Natural killer cell (primary cell): ENCODE measurements at regions not wholly inside any gene's neighbourhood (a gene's known extent, or its start where the extent isn't known, plus 50 kb on each side); places are given as distances from the start of the nearest gene placed in this dataset.

Experiments used
- ATAC-seq, 3 donors: fragments of 150-1000 bp in 2 of 3; fragments of 200-7000 bp in 1 of 3; cut with Tn5 transposase; 1 replicate in 1 of 3; 2 replicates in 2 of 3; pipeline ENCODE4 v1.10.0; 2021; ENCODE audit warnings: mild to moderate bottlenecking in 2 of 3, moderate library complexity in 2 of 3
- DNase-seq, 2 donors: peaks; one replicate each; pipeline versions ENCODE4 v3.0.0 to v3.0.0-alpha.2; 2013 to 2021; ENCODE audit warnings: mixed read lengths in 1 of 2
- H3K27ac ChIP-seq: one replicate; pipeline ENCODE4 v1.5.1; 2013; ENCODE audit warnings: mild to moderate bottlenecking, low read length
- H3K27me3 ChIP-seq: one replicate; pipeline ENCODE4 v1.6.1; 2013; ENCODE audit warnings: low read length; ENCODE audit not compliant: control insufficient read depth, insufficient read depth
- H3K36me3 ChIP-seq: one replicate; pipeline ENCODE4 v1.6.1; 2013; ENCODE audit warnings: low read length; ENCODE audit not compliant: control insufficient read depth, insufficient read depth
- H3K4me1 ChIP-seq: one replicate; pipeline ENCODE4 v1.6.1; 2013; ENCODE audit warnings: low read length; ENCODE audit not compliant: control insufficient read depth, insufficient read depth
- H3K4me3 ChIP-seq: one replicate; pipeline ENCODE4 v1.5.1; 2013; ENCODE audit warnings: low read length
- H3K9me3 ChIP-seq: one replicate; pipeline ENCODE4 v1.6.1; 2013; ENCODE audit warnings: low read length; ENCODE audit not compliant: control insufficient read depth, insufficient read depth
- H3K27ac Mint-ChIP-seq, 2 donors: one replicate each; pipeline ENCODE4 v1.8.0; 2022; ENCODE audit warnings: mild to moderate bottlenecking in 2 of 2, mixed read lengths in 2 of 2, moderate library complexity in 1 of 2
- H3K27me3 Mint-ChIP-seq, 2 donors: one replicate each; pipeline ENCODE4 v1.8.0; 2022; ENCODE audit warnings: low read depth in 2 of 2, mixed read lengths in 2 of 2
- H3K36me3 Mint-ChIP-seq: one replicate; pipeline ENCODE4 v1.8.0; 2022; ENCODE audit warnings: mixed read lengths
- H3K4me1 Mint-ChIP-seq, 2 donors: one replicate each; pipeline ENCODE4 v1.8.0; 2022; ENCODE audit warnings: mixed read lengths in 2 of 2
- H3K4me3 Mint-ChIP-seq: one replicate; pipeline ENCODE4 v1.8.0; 2022; ENCODE audit warnings: mild to moderate bottlenecking, moderate library complexity, mixed read lengths
- H3K9me3 Mint-ChIP-seq, 2 donors: one replicate each; pipeline ENCODE4 v1.8.0; 2022; ENCODE audit warnings: mixed read lengths in 2 of 2
- CTCF ChIP-seq: fragments of 200-600 bp; IDR thresholded peaks from one replicate; pipeline ENCODE4 v1.8.0; 2022; ENCODE audit warnings: antibody characterized with exemption
- WGBS: methylation state at CpG from one replicate; pipeline ENCODE4 v1.1.7; 2013; ENCODE audit warnings: missing lambda C conversion rate; ENCODE audit not compliant: insufficient coverage; 5-methylcytosine and 5-hydroxymethylcytosine counted together
- intact Hi-C: fragments of 100-400 bp; cut with micrococcal nuclease; formaldehyde crosslinking; loops from one replicate; pipeline ENCODE4 v1.14.2; 2022

GRCh38 chr13:29947839-29948238, 97.4 kb upstream of the UBL3 start:
- Mint-ChIP-seq H3K4me1 (no peaks in the 10 kb centered on the region), H3K9me3 (no peaks in the 10 kb centered on the region), H3K4me3 (no peak overlapping the region), H3K27me3 (peaks cover 0 to 9% of the 10 kb centered on the region in 2 donors), H3K27ac (no peak overlapping the region), H3K36me3 (no peaks in the 10 kb centered on the region)
- no peak overlapping the region for H3K27ac ChIP-seq
- no peak overlapping the region for H3K4me3 ChIP-seq
- 98% methylated on average over 11 of the region's 11 CpGs for WGBS
- no peaks in the 10 kb centered on the region for H3K4me1 ChIP-seq
- no peaks in the 10 kb centered on the region for H3K36me3 ChIP-seq
- TF ChIP-seq CTCF, result no peak
- no peaks in the 10 kb centered on the region for H3K27me3 ChIP-seq
- DNase-seq, result no peak
- intact Hi-C loops, result no loop called here
- no peak for ATAC-seq
- H3K9me3 ChIP-seq, result no peaks in the 10 kb centered on the region

- Mint-ChIP-seq H3K4me3 (no peak overlapping the region), H3K36me3 (no peaks in the 10 kb centered on the region), H3K9me3 (no peaks in the 10 kb centered on the region), H3K27ac (no peak overlapping the region), H3K27me3 (peaks cover 0 to 9% of the 10 kb centered on the region in 2 donors), H3K4me1 (no peaks in the 10 kb centered on the region)
- no peak for TF ChIP-seq CTCF
- DNase-seq (no peak), ATAC-seq (no peak)
- no peak overlapping the region for H3K4me3 ChIP-seq
- H3K27me3 ChIP-seq, result no peaks in the 10 kb centered on the region
- no peaks in the 10 kb centered on the region for H3K4me1 ChIP-seq
- H3K9me3 ChIP-seq, result no peaks in the 10 kb centered on the region
- intact Hi-C loops, result no loop called here
- no peak overlapping the region for H3K27ac ChIP-seq
- WGBS, result 83% methylated on average over 6 of the region's 6 CpGs
- H3K36me3 ChIP-seq, result no peaks in the 10 kb centered on the region
Measured at GRCh38 chr13:29946093-29946492, 95.7 kb upstream of the UBL3 start.

- H3K36me3 ChIP-seq, result no peaks in the 10 kb centered on the region
- Mint-ChIP-seq H3K36me3 (no peaks in the 10 kb centered on the region), H3K4me1 (no peaks in the 10 kb centered on the region), H3K4me3 (no peak overlapping the region), H3K9me3 (no peaks in the 10 kb centered on the region), H3K27me3 (peaks cover 0 to 3% of the 10 kb centered on the region in 2 donors), H3K27ac (no peak overlapping the region)
- no peak for TF ChIP-seq CTCF
- no peaks in the 10 kb centered on the region for H3K9me3 ChIP-seq
- H3K27me3 ChIP-seq, result no peaks in the 10 kb centered on the region
- WGBS, result 78% methylated on average over 6 of the region's 8 CpGs
- H3K4me1 ChIP-seq, result no peaks in the 10 kb centered on the region
- ATAC-seq, result no peak
- DNase-seq, result no peak
- H3K27ac ChIP-seq, result no peak overlapping the region
- intact Hi-C loops, result no loop called here
- no peak overlapping the region for H3K4me3 ChIP-seq
Measured at GRCh38 chr13:29943686-29944085, 93.3 kb upstream of the UBL3 start.

GRCh38 chr13:29943273-29943672, 92.9 kb upstream of the UBL3 start:
- no peak overlapping the region for H3K4me3 ChIP-seq
- Mint-ChIP-seq H3K27me3 (peaks cover 0 to 3% of the 10 kb centered on the region in 2 donors), H3K36me3 (no peaks in the 10 kb centered on the region), H3K27ac (no peak overlapping the region), H3K9me3 (no peaks in the 10 kb centered on the region), H3K4me1 (no peaks in the 10 kb centered on the region), H3K4me3 (no peak overlapping the region)
- no peak for DNase-seq
- no peaks in the 10 kb centered on the region for H3K4me1 ChIP-seq
- H3K9me3 ChIP-seq, result no peaks in the 10 kb centered on the region
- TF ChIP-seq CTCF, result no peak
- WGBS, result 92% methylated on average over 1 of the region's 2 CpGs
- H3K36me3 ChIP-seq, result no peaks in the 10 kb centered on the region
- no peak overlapping the region for H3K27ac ChIP-seq
- intact Hi-C loops, result no loop called here
- H3K27me3 ChIP-seq, result no peaks in the 10 kb centered on the region
- no peak for ATAC-seq
